Cardiac muscle cell (in vitro differentiated cells and primary cell): ENCODE measurements at regions not wholly inside any gene's neighbourhood (a gene's known extent, or its start where the extent isn't known, plus 50 kb on each side); places are given as distances from the start of the nearest gene placed in this dataset.

Experiments used
- DNase-seq, 2 donors: peaks; one replicate each; pipeline versions ENCODE4 v3.0.0 to v3.0.0-alpha.2; 2010 to 2017; ENCODE audit warnings: low read depth in 1 of 2, low spot score in 1 of 2
- H3K27ac ChIP-seq: fragments of 200-600 bp; sonication (generic); 2 replicates; pipeline ENCODE4 v1.5.1; 2016
- H3K27me3 ChIP-seq: fragments of 200-600 bp; sonication (generic); 2 replicates; pipeline ENCODE4 v1.6.0; 2016; ENCODE audit warnings: control low read depth
- H3K36me3 ChIP-seq: fragments of 200-600 bp; sonication (generic); 2 replicates; pipeline ENCODE4 v1.5.1; 2016; ENCODE audit warnings: control low read depth
- H3K4me1 ChIP-seq: fragments of 200-600 bp; sonication (generic); 2 replicates; pipeline ENCODE4 v1.8.1; 2017; ENCODE audit warnings: low read depth, mild to moderate bottlenecking, mixed run types
- H3K4me3 ChIP-seq: fragments of 200-600 bp; sonication (generic); 2 replicates; pipeline ENCODE4 v1.5.1; 2016; ENCODE audit warnings: mild to moderate bottlenecking
- H3K9me3 ChIP-seq: fragments of 200-600 bp; sonication (generic); 2 replicates; pipeline ENCODE4 v1.5.1; 2017; ENCODE audit warnings: low read depth, mild to moderate bottlenecking, control low read depth
- TF ChIP-seq, protein P1 (sequence below): IDR thresholded peaks from 2 replicates; pipeline ENCODE4 v1.5.1; 2012; ENCODE audit warnings: low read depth, mild to moderate bottlenecking, low read length

DNA sequence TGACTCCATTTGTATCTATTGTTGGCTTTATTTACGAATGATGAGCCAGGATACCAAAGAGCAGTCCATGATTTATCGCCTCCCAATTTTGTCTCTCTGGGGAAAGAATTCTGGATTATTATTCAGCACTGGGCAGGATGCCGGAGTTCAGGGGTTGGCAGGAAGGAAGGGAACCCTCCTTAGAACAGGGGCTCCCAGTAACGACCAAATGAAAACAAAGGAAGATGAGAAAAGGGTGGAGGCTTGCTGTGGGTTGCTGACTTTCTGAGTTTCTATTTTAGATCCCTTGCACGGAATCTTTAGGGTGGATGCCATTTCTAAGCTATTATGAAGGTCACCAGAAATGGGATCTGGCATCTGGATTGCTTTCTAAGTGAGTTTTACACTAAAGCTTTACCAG, 231.2 kb upstream of the LYPLAL1 start:
- H3K4me1 ChIP-seq: no peaks in the 10 kb centered on the region
- H3K4me3 ChIP-seq: no peak overlapping the region
- no peak overlapping the region for H3K27ac ChIP-seq
- H3K27me3 ChIP-seq: no peaks in the 10 kb centered on the region
- no peak for DNase-seq
- TF ChIP-seq, protein P1, sequence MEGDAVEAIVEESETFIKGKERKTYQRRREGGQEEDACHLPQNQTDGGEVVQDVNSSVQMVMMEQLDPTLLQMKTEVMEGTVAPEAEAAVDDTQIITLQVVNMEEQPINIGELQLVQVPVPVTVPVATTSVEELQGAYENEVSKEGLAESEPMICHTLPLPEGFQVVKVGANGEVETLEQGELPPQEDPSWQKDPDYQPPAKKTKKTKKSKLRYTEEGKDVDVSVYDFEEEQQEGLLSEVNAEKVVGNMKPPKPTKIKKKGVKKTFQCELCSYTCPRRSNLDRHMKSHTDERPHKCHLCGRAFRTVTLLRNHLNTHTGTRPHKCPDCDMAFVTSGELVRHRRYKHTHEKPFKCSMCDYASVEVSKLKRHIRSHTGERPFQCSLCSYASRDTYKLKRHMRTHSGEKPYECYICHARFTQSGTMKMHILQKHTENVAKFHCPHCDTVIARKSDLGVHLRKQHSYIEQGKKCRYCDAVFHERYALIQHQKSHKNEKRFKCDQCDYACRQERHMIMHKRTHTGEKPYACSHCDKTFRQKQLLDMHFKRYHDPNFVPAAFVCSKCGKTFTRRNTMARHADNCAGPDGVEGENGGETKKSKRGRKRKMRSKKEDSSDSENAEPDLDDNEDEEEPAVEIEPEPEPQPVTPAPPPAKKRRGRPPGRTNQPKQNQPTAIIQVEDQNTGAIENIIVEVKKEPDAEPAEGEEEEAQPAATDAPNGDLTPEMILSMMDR: no peak
- no peaks in the 10 kb centered on the region for H3K36me3 ChIP-seq
- H3K9me3 ChIP-seq: no peaks in the 10 kb centered on the region

DNA sequence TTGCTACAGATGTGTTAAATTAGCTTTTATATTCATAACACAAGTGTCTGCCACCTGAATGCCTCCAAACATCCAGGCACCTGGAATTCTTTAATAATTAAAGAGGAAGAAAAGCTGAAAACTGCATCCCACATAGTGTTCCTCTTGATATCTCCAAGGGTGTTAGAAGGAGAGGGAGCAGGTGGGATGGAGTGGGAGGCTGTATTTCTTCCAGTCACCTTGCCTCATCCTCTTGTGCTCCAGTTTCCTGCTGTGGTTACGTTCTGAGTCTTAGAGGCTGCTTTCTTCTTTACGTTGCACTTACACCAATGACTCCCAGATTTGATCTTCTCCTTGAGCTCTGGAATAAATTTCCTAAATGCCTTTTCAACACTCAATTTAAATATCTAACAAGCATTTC, 230.3 kb upstream of the LYPLAL1 start:
- TF ChIP-seq, protein P1: no peak
- Histone ChIP-seq H3K9me3 (no peaks in the 10 kb centered on the region), H3K4me1 (no peaks in the 10 kb centered on the region), H3K4me3 (no peak overlapping the region), H3K27ac (no peak overlapping the region), H3K27me3 (no peaks in the 10 kb centered on the region), H3K36me3 (no peaks in the 10 kb centered on the region)
- no peak for DNase-seq

- DNase-seq: peak in 1 of 2 donors; percentile 65
- TF ChIP-seq, protein P1: no peak
- no peak overlapping the region for H3K4me3 ChIP-seq
- no peaks in the 10 kb centered on the region for H3K27me3 ChIP-seq
- H3K9me3 ChIP-seq: no peaks in the 10 kb centered on the region
- H3K4me1 ChIP-seq: no peaks in the 10 kb centered on the region
- H3K36me3 ChIP-seq: no peaks in the 10 kb centered on the region
- H3K27ac ChIP-seq: no peak overlapping the region
Measured at GRCh38 chr1:218945050-218945449, 228.6 kb upstream of the LYPLAL1 start.

- Histone ChIP-seq H3K36me3 (no peaks in the 10 kb centered on the region), H3K4me1 (no peaks in the 10 kb centered on the region), H3K9me3 (no peaks in the 10 kb centered on the region), H3K4me3 (no peak overlapping the region), H3K27ac (no peak overlapping the region), H3K27me3 (no peaks in the 10 kb centered on the region)
- TF ChIP-seq, protein P1: no peak
- no peak for DNase-seq
Measured at GRCh38 chr1:218946147-218946546, 227.5 kb upstream of the LYPLAL1 start.

DNA sequence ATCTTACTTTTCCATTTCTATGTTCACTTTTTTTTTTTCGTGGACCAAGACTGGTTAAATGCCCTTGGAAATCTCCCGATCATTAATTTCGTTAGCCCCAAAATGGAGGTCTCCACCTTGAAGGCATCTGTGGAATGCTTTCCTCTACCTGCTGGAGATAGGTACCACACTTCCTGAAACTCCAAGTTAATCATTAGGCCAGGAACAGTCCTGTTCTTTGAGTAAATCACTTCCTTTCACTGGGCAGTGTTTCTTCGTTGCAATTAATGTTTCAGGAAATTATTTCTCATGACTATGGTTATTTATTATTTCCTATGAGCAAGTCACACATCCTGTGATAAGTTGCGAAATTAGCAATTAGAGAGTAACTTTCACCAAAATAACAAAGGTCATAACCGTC, 225.2 kb upstream of the LYPLAL1 start:
- no peaks in the 10 kb centered on the region for H3K36me3 ChIP-seq
- TF ChIP-seq, protein P1: no peak
- H3K4me3 ChIP-seq: no peak overlapping the region
- DNase-seq: no peak
- no peak overlapping the region for H3K27ac ChIP-seq
- H3K4me1 ChIP-seq: no peaks in the 10 kb centered on the region
- no peaks in the 10 kb centered on the region for H3K27me3 ChIP-seq
- H3K9me3 ChIP-seq: no peaks in the 10 kb centered on the region

- no peak for DNase-seq
- TF ChIP-seq, protein P1: no peak
- H3K27ac ChIP-seq: no peak overlapping the region
Measured at GRCh38 chr1:218953386-218953785, 220.3 kb upstream of the LYPLAL1 start.

More at GRCh38 chr1:218953386-218953785, 220.3 kb upstream of the LYPLAL1 start:
- Histone ChIP-seq H3K36me3 (no peaks in the 10 kb centered on the region), H3K9me3 (no peaks in the 10 kb centered on the region), H3K4me3 (no peak overlapping the region), H3K27me3 (no peaks in the 10 kb centered on the region), H3K4me1 (peaks cover 14% of the 10 kb centered on the region)
